ENCODE measurements at regions not wholly inside any gene's neighbourhood (a gene's known extent, or its start where the extent isn't known, plus 50 kb on each side); places are given as distances from the start of the nearest gene placed in this dataset.

DNA sequence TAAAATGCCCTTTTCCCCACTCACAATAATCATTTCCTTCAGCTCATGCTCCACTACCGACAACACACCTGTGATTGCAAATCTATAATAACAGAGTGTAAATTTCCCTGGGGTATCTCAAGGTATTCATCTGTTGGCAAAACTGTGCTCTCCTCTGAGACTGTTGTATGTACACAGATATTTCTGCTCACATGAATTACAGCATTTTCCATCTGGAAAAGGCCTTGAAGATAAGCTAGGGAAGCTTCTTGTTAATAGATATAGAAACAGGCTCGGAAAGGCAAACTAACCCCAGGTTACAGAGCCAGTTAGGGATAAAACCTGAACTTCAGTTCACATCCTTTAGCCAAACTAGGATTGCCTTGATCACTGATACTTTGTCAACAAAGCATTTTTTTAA lies 210.4 kb upstream of the KRR1 start:
- Histone ChIP-seq H3K36me3 (ENCODE audit: low read depth) (no peaks in the 10 kb centered on the region), H3K27me3 (ENCODE audit: insufficient read depth, poor library complexity, severe bottlenecking) (no peaks in the 10 kb centered on the region), H3K4me3 (ENCODE audit: severe bottlenecking) (no peak overlapping the region), H3K27ac (ENCODE audit: poor library complexity, severe bottlenecking) (peak overlapping the region; percentile 79), H3K9me3 (ENCODE audit: severe bottlenecking) (no peaks in the 10 kb centered on the region), H3K4me1 (ENCODE audit: insufficient read depth, poor library complexity, severe bottlenecking) (peaks cover 48% of the 10 kb centered on the region)
- no peak for DNase-seq (ENCODE audit: low spot score)
- TF ChIP-seq, protein P1, sequence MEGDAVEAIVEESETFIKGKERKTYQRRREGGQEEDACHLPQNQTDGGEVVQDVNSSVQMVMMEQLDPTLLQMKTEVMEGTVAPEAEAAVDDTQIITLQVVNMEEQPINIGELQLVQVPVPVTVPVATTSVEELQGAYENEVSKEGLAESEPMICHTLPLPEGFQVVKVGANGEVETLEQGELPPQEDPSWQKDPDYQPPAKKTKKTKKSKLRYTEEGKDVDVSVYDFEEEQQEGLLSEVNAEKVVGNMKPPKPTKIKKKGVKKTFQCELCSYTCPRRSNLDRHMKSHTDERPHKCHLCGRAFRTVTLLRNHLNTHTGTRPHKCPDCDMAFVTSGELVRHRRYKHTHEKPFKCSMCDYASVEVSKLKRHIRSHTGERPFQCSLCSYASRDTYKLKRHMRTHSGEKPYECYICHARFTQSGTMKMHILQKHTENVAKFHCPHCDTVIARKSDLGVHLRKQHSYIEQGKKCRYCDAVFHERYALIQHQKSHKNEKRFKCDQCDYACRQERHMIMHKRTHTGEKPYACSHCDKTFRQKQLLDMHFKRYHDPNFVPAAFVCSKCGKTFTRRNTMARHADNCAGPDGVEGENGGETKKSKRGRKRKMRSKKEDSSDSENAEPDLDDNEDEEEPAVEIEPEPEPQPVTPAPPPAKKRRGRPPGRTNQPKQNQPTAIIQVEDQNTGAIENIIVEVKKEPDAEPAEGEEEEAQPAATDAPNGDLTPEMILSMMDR (IDR thresholded peaks at IDR 0.05; ENCODE audit: poor library complexity, severe bottlenecking): no peak
- no peak for ATAC-seq (ENCODE audit: low read depth)

DNA sequence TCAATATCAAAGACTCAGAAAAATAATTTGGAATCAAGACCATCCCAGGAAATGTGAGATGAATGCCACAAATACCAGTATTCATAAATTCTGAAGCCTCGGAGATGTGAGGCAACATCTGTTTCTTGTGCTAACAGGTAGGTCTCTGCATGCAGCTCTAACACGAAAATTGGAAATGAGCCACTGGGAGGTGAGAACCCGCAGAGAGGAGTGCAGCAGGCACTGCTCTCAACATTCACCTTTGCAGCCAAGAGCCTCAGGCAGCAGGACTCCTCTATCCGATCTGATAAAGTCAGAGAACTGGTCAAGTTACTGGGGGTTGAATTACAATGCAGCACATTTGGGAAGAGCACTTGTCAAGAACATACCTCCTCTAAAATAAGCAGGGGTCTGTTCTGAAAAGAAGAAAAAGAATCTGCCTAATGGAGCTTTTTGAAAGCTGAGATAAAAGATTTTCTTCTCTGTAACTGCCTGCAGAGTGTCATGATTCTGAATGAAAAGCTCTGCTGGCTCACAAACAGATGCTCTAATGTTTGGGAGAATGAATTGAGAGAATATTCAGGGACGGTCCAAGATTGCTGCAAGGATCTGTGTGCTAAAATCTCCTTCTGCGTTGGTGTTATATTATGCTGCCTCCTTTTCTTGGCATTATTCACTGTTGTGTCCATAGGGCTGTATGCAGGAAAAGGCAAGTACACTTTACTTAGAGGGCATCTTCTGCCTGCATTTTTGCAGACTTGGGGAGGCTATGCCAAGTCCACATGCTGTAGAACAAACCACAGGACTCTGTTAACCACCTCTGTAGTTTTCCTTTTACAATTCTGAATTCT lies 209.6 kb upstream of the KRR1 start:
- Histone ChIP-seq H3K27ac (ENCODE audit: poor library complexity, severe bottlenecking) (peak overlapping the region; percentile 79), H3K4me3 (ENCODE audit: severe bottlenecking) (no peak overlapping the region), H3K4me1 (ENCODE audit: insufficient read depth, poor library complexity, severe bottlenecking) (peaks cover 48% of the 10 kb centered on the region), H3K27me3 (ENCODE audit: insufficient read depth, poor library complexity, severe bottlenecking) (no peaks in the 10 kb centered on the region), H3K36me3 (ENCODE audit: low read depth) (no peaks in the 10 kb centered on the region), H3K9me3 (ENCODE audit: severe bottlenecking) (no peaks in the 10 kb centered on the region)
- peak; percentile 75 for ATAC-seq (ENCODE audit: low read depth)
- TF ChIP-seq, protein P1 (IDR thresholded peaks at IDR 0.05; ENCODE audit: poor library complexity, severe bottlenecking): no peak
- DNase-seq (ENCODE audit: low spot score): peak; percentile 68

DNA sequence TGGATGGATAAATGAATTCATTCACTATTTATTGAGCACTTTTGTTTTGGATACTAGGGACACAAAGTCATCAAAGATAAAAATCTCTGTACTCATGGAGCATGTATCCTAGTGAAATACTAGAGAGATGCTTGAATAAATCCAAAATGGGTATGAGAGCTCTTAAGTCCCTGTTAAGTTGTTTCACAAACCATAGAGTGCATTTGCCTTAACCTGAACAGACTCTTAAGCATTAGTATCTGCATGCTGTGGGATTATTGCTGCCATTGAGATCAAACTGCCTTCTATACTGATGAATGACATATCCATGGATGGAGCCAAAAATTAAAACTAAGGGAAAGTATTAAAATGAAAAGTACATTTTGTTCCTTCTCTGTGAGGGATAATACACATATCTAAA lies 206.5 kb upstream of the KRR1 start:
- Histone ChIP-seq H3K27me3 (ENCODE audit: insufficient read depth, poor library complexity, severe bottlenecking) (no peaks in the 10 kb centered on the region), H3K27ac (ENCODE audit: poor library complexity, severe bottlenecking) (no peak overlapping the region), H3K4me1 (ENCODE audit: insufficient read depth, poor library complexity, severe bottlenecking) (peaks cover 60% of the 10 kb centered on the region), H3K4me3 (ENCODE audit: severe bottlenecking) (no peak overlapping the region), H3K36me3 (ENCODE audit: low read depth) (no peaks in the 10 kb centered on the region), H3K9me3 (ENCODE audit: severe bottlenecking) (no peaks in the 10 kb centered on the region)
- no peak for ATAC-seq (ENCODE audit: low read depth)
- TF ChIP-seq, protein P1 (IDR thresholded peaks at IDR 0.05; ENCODE audit: poor library complexity, severe bottlenecking): no peak
- no peak for DNase-seq (ENCODE audit: low spot score)

- H3K36me3 ChIP-seq (ENCODE audit: low read depth): no peaks in the 10 kb centered on the region
- H3K4me1 ChIP-seq (ENCODE audit: insufficient read depth, poor library complexity, severe bottlenecking): peaks cover 60% of the 10 kb centered on the region
- ATAC-seq (ENCODE audit: low read depth): no peak
- no peak for DNase-seq (ENCODE audit: low spot score)
- no peak overlapping the region for H3K4me3 ChIP-seq (ENCODE audit: severe bottlenecking)
- no peak overlapping the region for H3K27ac ChIP-seq (ENCODE audit: poor library complexity, severe bottlenecking)
- H3K9me3 ChIP-seq (ENCODE audit: severe bottlenecking): no peaks in the 10 kb centered on the region
- H3K27me3 ChIP-seq (ENCODE audit: insufficient read depth, poor library complexity, severe bottlenecking): no peaks in the 10 kb centered on the region
- TF ChIP-seq, protein P1 (IDR thresholded peaks at IDR 0.05; ENCODE audit: poor library complexity, severe bottlenecking): no peak
These were observed 205.0 kb upstream of the KRR1 start for GRCh38 chr12:75716291-75717025.
